ENCODE measurements at regions not wholly inside any gene's neighbourhood (a gene's known extent, or its start where the extent isn't known, plus 50 kb on each side); places are given as distances from the start of the nearest gene placed in this dataset.

- H3K36me3 Mint-ChIP-seq: no peaks in the 10 kb centered on the region
- H3K4me1 Mint-ChIP-seq (ENCODE audit: unreplicated experiment): no peaks in the 10 kb centered on the region
- H3K4me3 Mint-ChIP-seq: no peak overlapping the region
- no peak for TF ChIP-seq CTCF (conservative IDR thresholded peaks at IDR 0.05)
- H3K27ac Mint-ChIP-seq: no peak overlapping the region
- peaks cover 6% of the 10 kb centered on the region for H3K9me3 Mint-ChIP-seq
- DNase-seq (ENCODE audit: extremely low spot score, unreplicated experiment): no peak
- H3K27me3 Mint-ChIP-seq: no peaks in the 10 kb centered on the region
Observed at GRCh38 chr21:21740207-21740606, 742.0 kb downstream of the NCAM2 start.

- no peaks in the 10 kb centered on the region for H3K4me1 Mint-ChIP-seq (ENCODE audit: unreplicated experiment)
- peaks cover 7% of the 10 kb centered on the region for H3K27me3 Mint-ChIP-seq
- H3K9me3 Mint-ChIP-seq: peaks cover 2% of the 10 kb centered on the region
- no peak for TF ChIP-seq CTCF (conservative IDR thresholded peaks at IDR 0.05)
- no peak for DNase-seq (ENCODE audit: extremely low spot score, unreplicated experiment)
- no peak overlapping the region for H3K4me3 Mint-ChIP-seq
- no peak overlapping the region for H3K27ac Mint-ChIP-seq
- no peaks in the 10 kb centered on the region for H3K36me3 Mint-ChIP-seq
Observed at GRCh38 chr21:21750124-21750825, 752.1 kb downstream of the NCAM2 start.

- no peak for DNase-seq (ENCODE audit: extremely low spot score, unreplicated experiment)
- H3K4me1 Mint-ChIP-seq (ENCODE audit: unreplicated experiment): no peaks in the 10 kb centered on the region
- H3K9me3 Mint-ChIP-seq: no peaks in the 10 kb centered on the region
- no peak overlapping the region for H3K27ac Mint-ChIP-seq
- TF ChIP-seq CTCF (conservative IDR thresholded peaks at IDR 0.05): no peak
- peaks cover 7% of the 10 kb centered on the region for H3K27me3 Mint-ChIP-seq
- H3K36me3 Mint-ChIP-seq: no peaks in the 10 kb centered on the region
- H3K4me3 Mint-ChIP-seq: no peak overlapping the region
Observed at GRCh38 chr21:21751286-21751685, 753.1 kb downstream of the NCAM2 start.

- no peaks in the 10 kb centered on the region for H3K9me3 Mint-ChIP-seq
- no peak for TF ChIP-seq CTCF (conservative IDR thresholded peaks at IDR 0.05)
- no peaks in the 10 kb centered on the region for H3K36me3 Mint-ChIP-seq
- DNase-seq (ENCODE audit: extremely low spot score, unreplicated experiment): no peak
- H3K27ac Mint-ChIP-seq: no peak overlapping the region
- H3K4me3 Mint-ChIP-seq: no peak overlapping the region
- H3K4me1 Mint-ChIP-seq (ENCODE audit: unreplicated experiment): no peaks in the 10 kb centered on the region
- H3K27me3 Mint-ChIP-seq: no peaks in the 10 kb centered on the region
Observed at GRCh38 chr21:21762855-21763254, 764.6 kb downstream of the NCAM2 start.

GRCh38 chr21:21764281-21764680 is 766.1 kb downstream of the NCAM2 start:
- no peaks in the 10 kb centered on the region for H3K36me3 Mint-ChIP-seq
- H3K27me3 Mint-ChIP-seq: no peaks in the 10 kb centered on the region
- H3K4me1 Mint-ChIP-seq (ENCODE audit: unreplicated experiment): no peaks in the 10 kb centered on the region
- no peak for DNase-seq (ENCODE audit: extremely low spot score, unreplicated experiment)
- TF ChIP-seq CTCF (conservative IDR thresholded peaks at IDR 0.05): no peak
- H3K27ac Mint-ChIP-seq: no peak overlapping the region
- H3K4me3 Mint-ChIP-seq: no peak overlapping the region
- no peaks in the 10 kb centered on the region for H3K9me3 Mint-ChIP-seq

Measured in type B pancreatic cell (in vitro differentiated cells).